H1 (cell line): ENCODE measurements at regions not wholly inside any gene's neighbourhood (a gene's known extent, or its start where the extent isn't known, plus 50 kb on each side); places are given as distances from the start of the nearest gene placed in this dataset.

ENCODE experiments used
- CTCF ChIA-PET: fragments of 300-600 bp; sonication (Branson Sonifier 250); formaldehyde crosslinking; loops from one replicate; lab custom pipeline; 2021; ENCODE audit not compliant: partially characterized antibody; lab: Charles Lee
- POLR2A ChIA-PET: fragments of 300-600 bp; sonication (Branson Sonifier 250); formaldehyde crosslinking; loops from one replicate; lab custom pipeline; 2021; ENCODE audit warnings: inconsistent platforms; ENCODE audit not compliant: partially characterized antibody; lab: Charles Lee
- DNase-seq, 2 experiments: peaks; one replicate each; pipeline versions ENCODE4 v3.0.0 to v3.0.0-alpha.2; 2010 to 2022; ENCODE audit warnings: low spot score in 2 of 2, low read depth in 1 of 2, mixed read lengths in 1 of 2
- FAIRE-seq: peaks from 2 replicates; lab custom pipeline; 2011; peaks lifted over from hg19 to GRCh38; lab: Jason Lieb, UNC
- H2AFZ ChIP-seq: 2 replicates; pipeline ENCODE4 v1.8.1; 2012; ENCODE audit warnings: low read length, inconsistent platforms
- H2AK5ac ChIP-seq: 2 replicates; pipeline ENCODE4 v1.6.1; 2013; ENCODE audit warnings: low read depth, low read length
- H2BK120ac ChIP-seq: replicated peaks from 2 replicates; pipeline ENCODE3; 2013; ENCODE audit warnings: low read depth, low read length, inconsistent platforms
- H2BK12ac ChIP-seq: 2 replicates; pipeline ENCODE4 v1.6.1; 2013; ENCODE audit warnings: low read depth, low read length
- H2BK15ac ChIP-seq: 2 replicates; pipeline ENCODE4 v1.6.1; 2013; ENCODE audit warnings: low read length
- H2BK20ac ChIP-seq: 2 replicates; pipeline ENCODE4 v1.6.1; 2013; ENCODE audit warnings: low read length
- H2BK5ac ChIP-seq: 2 replicates; pipeline ENCODE4 v1.6.1; 2013; ENCODE audit warnings: low read depth, low read length
- H3K14ac ChIP-seq: 2 replicates; pipeline ENCODE4 v1.6.1; 2013; ENCODE audit warnings: inconsistent platforms; ENCODE audit not compliant: insufficient read length
- H3K18ac ChIP-seq: 2 replicates; pipeline ENCODE4 v1.6.1; 2013; ENCODE audit warnings: low read length; ENCODE audit errors: extremely low read depth
- H3K23ac ChIP-seq: 2 replicates; pipeline ENCODE4 v1.6.1; 2013; ENCODE audit warnings: inconsistent platforms; ENCODE audit not compliant: insufficient read length
- H3K23me2 ChIP-seq: 2 replicates; pipeline ENCODE4 v1.6.1; 2013; ENCODE audit warnings: low read depth, low read length
- H3K27ac ChIP-seq: 2 replicates; pipeline ENCODE4 v1.6.1; 2011; ENCODE audit warnings: low read depth, low read length, inconsistent platforms
- H3K27me3 ChIP-seq, 4 experiments: replicated peaks in 1 of 4; 1 replicate in 1 of 4; 2 replicates in 3 of 4; pipeline versions ENCODE4 v1.6.1 to v1.8.1; 2011 to 2013; ENCODE audit warnings: low read length in 3 of 4, mild to moderate bottlenecking in 3 of 4, inconsistent platforms in 2 of 4, mixed read lengths in 2 of 4, moderate library complexity in 1 of 4; ENCODE audit not compliant: control insufficient read depth in 3 of 4, insufficient read depth in 3 of 4; ENCODE audit errors: extremely low read depth in 1 of 4
- H3K36me3 ChIP-seq, 4 experiments: 2 replicates each; pipeline versions ENCODE4 v1.6.1 to v1.8.1; 2011 to 2013; ENCODE audit warnings: mild to moderate bottlenecking in 4 of 4, low read length in 3 of 4, moderate library complexity in 2 of 4, control low read depth in 1 of 4, inconsistent platforms in 1 of 4; ENCODE audit not compliant: insufficient read depth in 4 of 4, control insufficient read depth in 2 of 4
- H3K4ac ChIP-seq: replicated peaks from 2 replicates; pipeline ENCODE3; 2013; ENCODE audit warnings: low read length, low read depth, mixed read lengths, inconsistent platforms; ENCODE audit not compliant: insufficient read length
- H3K4me1 ChIP-seq, 4 experiments: replicated peaks in 1 of 4; 1 replicate in 1 of 4; 2 replicates in 3 of 4; pipeline versions ENCODE4 v1.6.1 to v1.8.1; 2011 to 2013; ENCODE audit warnings: low read length in 3 of 4, inconsistent platforms in 2 of 4, mixed read lengths in 1 of 4; ENCODE audit not compliant: insufficient read depth in 4 of 4, control insufficient read depth in 3 of 4
- H3K4me2 ChIP-seq, 2 experiments: 2 replicates each; pipeline versions ENCODE4 v1.6.1 to v1.8.1; 2011 to 2013; ENCODE audit warnings: low read depth in 2 of 2, low read length in 2 of 2, control low read depth in 1 of 2, inconsistent platforms in 1 of 2, mild to moderate bottlenecking in 1 of 2; ENCODE audit not compliant: insufficient read depth in 1 of 2
- H3K4me3 ChIP-seq, 4 experiments: fragments of 200-600, 300-600 bp in 1 of 4; sonication (generic), shearing (Covaris generic), sonication (Bioruptor Twin) in 1 of 4; 2 replicates each; pipeline versions ENCODE4 v1.5.1 to v1.8.1; 2011 to 2016; ENCODE audit warnings: low read length in 4 of 4, low read depth in 3 of 4, control low read depth in 2 of 4, inconsistent platforms in 2 of 4, mild to moderate bottlenecking in 2 of 4, mixed read lengths in 1 of 4, moderate library complexity in 1 of 4; ENCODE audit not compliant: insufficient read depth in 2 of 4; ENCODE audit errors: extremely low read depth in 1 of 4
- H3K56ac ChIP-seq: replicated peaks from 2 replicates; pipeline ENCODE3; 2013; ENCODE audit warnings: low read depth, mild to moderate bottlenecking, mixed read lengths, low read length, inconsistent platforms; ENCODE audit not compliant: insufficient read length
- H3K79me1 ChIP-seq: 2 replicates; pipeline ENCODE4 v1.6.1; 2013; ENCODE audit warnings: low read depth, low read length, control low read depth
- H3K79me2 ChIP-seq, 2 experiments: 2 replicates each; pipeline versions ENCODE4 v1.6.1 to v1.8.1; 2012 to 2013; ENCODE audit warnings: low read length in 2 of 2, mild to moderate bottlenecking in 2 of 2, inconsistent platforms in 1 of 2; ENCODE audit not compliant: insufficient read depth in 2 of 2, control insufficient read depth in 1 of 2
- H3K9ac ChIP-seq, 4 experiments: replicated peaks in 1 of 4; 1 replicate in 1 of 4; 2 replicates in 3 of 4; pipeline versions ENCODE4 v1.6.1 to v1.8.1; 2011 to 2013; ENCODE audit warnings: low read depth in 3 of 4, low read length in 3 of 4, control low read depth in 2 of 4, mild to moderate bottlenecking in 2 of 4, moderate library complexity in 2 of 4, inconsistent platforms in 1 of 4; ENCODE audit errors: extremely low read depth in 1 of 4
- H3K9me3 ChIP-seq, 2 experiments: 2 replicates each; pipeline versions ENCODE4 v1.6.1 to v1.8.1; 2012 to 2013; ENCODE audit warnings: mild to moderate bottlenecking in 2 of 2, moderate library complexity in 2 of 2, control low read depth in 1 of 2, inconsistent platforms in 1 of 2, low read depth in 1 of 2, low read length in 1 of 2, mixed read lengths in 1 of 2; ENCODE audit not compliant: insufficient read depth in 2 of 2
- H4K20me1 ChIP-seq, 2 experiments: replicated peaks in 1 of 2; 2 replicates each; pipeline versions ENCODE3 to v1.8.1; 2011 to 2013; ENCODE audit warnings: inconsistent platforms in 2 of 2, low read length in 2 of 2, mild to moderate bottlenecking in 1 of 2; ENCODE audit not compliant: insufficient read depth in 2 of 2, control insufficient read depth in 1 of 2
- H4K5ac ChIP-seq: 2 replicates; pipeline ENCODE4 v1.6.1; 2013; ENCODE audit warnings: low read length, low read depth, mixed read lengths, inconsistent platforms; ENCODE audit not compliant: insufficient read length
- H4K8ac ChIP-seq: 2 replicates; pipeline ENCODE4 v1.8.0; 2013; ENCODE audit warnings: mild to moderate bottlenecking, moderate library complexity, low read length, inconsistent platforms; ENCODE audit not compliant: insufficient read depth; ENCODE audit errors: extremely low read depth
- H4K91ac ChIP-seq: replicated peaks from 2 replicates; pipeline ENCODE3; 2013; ENCODE audit warnings: low read length, mixed read lengths, inconsistent platforms; ENCODE audit not compliant: insufficient read length
- BRCA1 ChIP-seq: IDR thresholded peaks from 2 replicates; pipeline ENCODE4 v1.6.1; 2012; ENCODE audit warnings: low read depth, low read length, improper control_type of control experiment
- CEBPB ChIP-seq: IDR thresholded peaks from 2 replicates; pipeline ENCODE4 v1.6.1; 2012; ENCODE audit warnings: low read depth, low read length
- CHD2 ChIP-seq: IDR thresholded peaks from 2 replicates; pipeline ENCODE4 v1.6.1; 2012; ENCODE audit warnings: low read length, improper control_type of control experiment
- CREB1 ChIP-seq: IDR thresholded peaks from 2 replicates; pipeline ENCODE4 v1.6.1; 2012; ENCODE audit warnings: inconsistent platforms
- CTBP2 ChIP-seq: IDR thresholded peaks from 2 replicates; pipeline ENCODE4 v1.7.0; 2011; ENCODE audit warnings: borderline replicate concordance, mild to moderate bottlenecking, moderate library complexity, mixed read lengths, low read length; ENCODE audit not compliant: insufficient read depth, insufficient read length
- EP300 ChIP-seq, 2 experiments: IDR thresholded peaks; 1 replicate in 1 of 2; 2 replicates in 1 of 2; pipeline ENCODE4 v1.6.1; 2011 to 2012; ENCODE audit warnings: low read depth in 2 of 2, low read length in 2 of 2, mild to moderate bottlenecking in 2 of 2, borderline replicate concordance in 1 of 2, inconsistent platforms in 1 of 2, moderate library complexity in 1 of 2
- HDAC6 ChIP-seq: IDR thresholded peaks from one replicate; pipeline ENCODE4 v1.7.1; 2012; ENCODE audit warnings: low read depth, mild to moderate bottlenecking, inconsistent platforms, low read length, moderate library complexity
- JUND ChIP-seq: IDR thresholded peaks from 2 replicates; pipeline ENCODE4 v1.6.1; 2011; ENCODE audit warnings: mild to moderate bottlenecking, improper control_type of control experiment, low read length
- PHF8 ChIP-seq: fragments of 200-600 bp; sonication (generic); conservative IDR thresholded peaks from 2 replicates; pipeline ENCODE4 v1.7.1; 2012; ENCODE audit warnings: low read depth, mild to moderate bottlenecking, inconsistent platforms, low read length, moderate library complexity
- RXRA ChIP-seq: IDR thresholded peaks from 2 replicates; pipeline ENCODE4 v1.6.1; 2011; ENCODE audit warnings: low read depth, mild to moderate bottlenecking, low read length, moderate library complexity; ENCODE audit not compliant: insufficient read depth
- SP2 ChIP-seq: IDR thresholded peaks from 2 replicates; pipeline ENCODE4 v1.6.1; 2012; ENCODE audit warnings: mild to moderate bottlenecking, low read length, inconsistent platforms
- TAF7 ChIP-seq: optimal IDR thresholded peaks from 2 replicates; pipeline ENCODE3; 2011; ENCODE audit warnings: low read depth, mild to moderate bottlenecking, inconsistent platforms, low read length, moderate library complexity, borderline replicate concordance
- WGBS, 2 experiments: shearing (Covaris generic) in 1 of 2; methylation state at CpG; one replicate each; pipeline versions ENCODE4 v1.1.6 to v1.1.7; 2013 to 2015; ENCODE audit warnings: low lambda C conversion rate in 2 of 2, mixed read lengths in 2 of 2, inconsistent platforms in 1 of 2, low coverage in 1 of 2, missing lambda C conversion rate in 1 of 2; ENCODE audit not compliant: insufficient replicate concordance in 2 of 2, insufficient coverage in 1 of 2, insufficient read length in 1 of 2; ENCODE audit errors: extremely low coverage in 1 of 2, missing lambda C conversion rate in 1 of 2; 5-methylcytosine and 5-hydroxymethylcytosine counted together
- TF ChIP-seq, protein P1 (sequence below): IDR thresholded peaks from 2 replicates; pipeline ENCODE4 v1.6.1; 2012; ENCODE audit warnings: inconsistent platforms
- TF ChIP-seq, protein P2 (sequence below): IDR thresholded peaks from 2 replicates; pipeline ENCODE4 v1.6.1; 2011; ENCODE audit warnings: low read length, improper control_type of control experiment

DNA sequence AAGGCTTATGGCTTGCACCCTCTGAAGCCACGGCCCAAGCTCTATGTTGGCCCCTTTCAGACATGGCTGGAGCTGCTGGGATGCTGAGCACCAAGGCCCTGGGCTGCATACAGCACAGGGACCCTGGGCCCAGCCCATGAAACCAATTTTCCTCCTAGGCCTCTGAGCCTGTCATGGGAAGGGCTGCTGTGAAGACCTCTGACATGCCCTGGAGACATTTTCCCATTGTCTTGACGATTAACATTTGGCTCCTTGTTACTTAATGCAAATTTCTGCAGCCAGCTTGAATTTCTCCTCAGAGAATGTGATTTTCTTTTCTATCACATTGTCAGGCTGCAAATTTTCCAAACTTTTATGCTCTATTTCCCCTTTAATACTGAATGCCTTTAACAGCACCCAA is 844.7 kb downstream of the PCDH18 start:
- H4K8ac ChIP-seq = peak overlapping the region; percentile 51; the same call in 1 of the 2 replicates
- no peak overlapping the region for H2BK5ac ChIP-seq
- no peak overlapping the region for H3K14ac ChIP-seq
- no peak overlapping the region for H3K4ac ChIP-seq
- no peak overlapping the region for H2BK20ac ChIP-seq
- H2BK12ac ChIP-seq = no peak overlapping the region
- no peak overlapping the region for H2BK15ac ChIP-seq
- no peak for FAIRE-seq
- H2AFZ ChIP-seq = no peak overlapping the region
- H4K20me1 ChIP-seq = no peaks in the 10 kb centered on the region
- H3K36me3 ChIP-seq = no peaks in the 10 kb centered on the region
- no peaks in the 10 kb centered on the region for H3K27me3 ChIP-seq
- no peaks in the 10 kb centered on the region for H3K79me2 ChIP-seq
- no peak overlapping the region for H2BK120ac ChIP-seq
- H3K27ac ChIP-seq = no peak overlapping the region
- no peaks in the 10 kb centered on the region for H3K23me2 ChIP-seq
- H3K79me1 ChIP-seq = no peaks in the 10 kb centered on the region
- H3K18ac ChIP-seq = no peak overlapping the region
- H4K5ac ChIP-seq = no peak overlapping the region
- no peaks in the 10 kb centered on the region; a peak in 1 of 7 replicates for H3K4me1 ChIP-seq
- WGBS, 2 experiments = 96% methylated on average over 2 of the region's 2 CpGs; no CpG with 5 or more reads in 1 of the 2 experiments
- H3K56ac ChIP-seq = no peak overlapping the region
- no peak overlapping the region for H4K91ac ChIP-seq
- H3K4me3 ChIP-seq = no peak overlapping the region
- no peaks in the 10 kb centered on the region for H3K9me3 ChIP-seq
- H2AK5ac ChIP-seq = no peak overlapping the region
- H3K4me2 ChIP-seq = no peak overlapping the region
- no peak overlapping the region for H3K23ac ChIP-seq
- H3K9ac ChIP-seq = no peak overlapping the region
- DNase-seq = no peak
- ChIA-PET CTCF (interaction anchor here (1.1 to 2.2 kb wide), 8 partner anchors 10 to 284 kb away, joined by 3 to 13 read pairs (median 3); no protein-coding TSS in a partner anchor), POLR2A (no interaction called here)
- TF ChIP-seq RXRA (no peak), HDAC6 (no peak), CTBP2 (no peak), CREB1 (no peak), EP300 (IDR thresholded peaks at IDR 0.05; ENCODE audit: borderline replicate concordance in 1 of 2, low read depth in 2 of 2, low read length in 2 of 2) (no peak), JUND (no peak), SP2 (no peak), BRCA1 (no peak), CHD2 (no peak), TAF7 (no peak), PHF8 (no peak), CEBPB (no peak)
- TF ChIP-seq, protein P1, sequence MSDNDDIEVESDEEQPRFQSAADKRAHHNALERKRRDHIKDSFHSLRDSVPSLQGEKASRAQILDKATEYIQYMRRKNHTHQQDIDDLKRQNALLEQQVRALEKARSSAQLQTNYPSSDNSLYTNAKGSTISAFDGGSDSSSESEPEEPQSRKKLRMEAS = no peak
- TF ChIP-seq, protein P2, sequence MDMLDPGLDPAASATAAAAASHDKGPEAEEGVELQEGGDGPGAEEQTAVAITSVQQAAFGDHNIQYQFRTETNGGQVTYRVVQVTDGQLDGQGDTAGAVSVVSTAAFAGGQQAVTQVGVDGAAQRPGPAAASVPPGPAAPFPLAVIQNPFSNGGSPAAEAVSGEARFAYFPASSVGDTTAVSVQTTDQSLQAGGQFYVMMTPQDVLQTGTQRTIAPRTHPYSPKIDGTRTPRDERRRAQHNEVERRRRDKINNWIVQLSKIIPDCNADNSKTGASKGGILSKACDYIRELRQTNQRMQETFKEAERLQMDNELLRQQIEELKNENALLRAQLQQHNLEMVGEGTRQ = no peak
